ENCODE measurements at regions not wholly inside any gene's neighbourhood (a gene's known extent, or its start where the extent isn't known, plus 50 kb on each side); places are given as distances from the start of the nearest gene placed in this dataset.

DNA sequence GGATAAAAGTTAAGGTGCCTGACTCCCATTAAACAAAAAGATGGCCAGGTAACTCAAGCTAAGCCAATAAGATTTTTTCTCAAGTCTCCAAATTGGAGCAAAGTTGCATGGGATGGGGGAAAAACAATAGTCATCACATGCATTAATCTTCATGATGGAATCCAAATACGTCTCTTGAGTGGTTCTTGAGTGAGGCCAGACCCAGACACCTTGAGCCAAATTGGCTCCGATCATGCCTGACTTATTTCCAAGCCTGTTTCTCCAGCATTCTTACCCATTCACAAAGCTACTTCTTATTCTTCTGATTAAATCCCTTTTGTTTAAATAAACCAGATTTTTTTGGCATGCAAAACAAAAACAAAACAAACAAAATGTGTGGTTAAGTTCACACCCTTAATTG, 420.3 kb upstream of the NRSN1 start:
- Mint-ChIP-seq H3K4me1 (ENCODE audit: low read depth) (no peaks in the 10 kb centered on the region), H3K27me3 (ENCODE audit: low read depth) (no peaks in the 10 kb centered on the region)

GRCh38 chr6:23712756-23713155, 413.3 kb upstream of the NRSN1 start:
- H3K9me3 Mint-ChIP-seq: no peaks in the 10 kb centered on the region
- no peaks in the 10 kb centered on the region for H3K27me3 Mint-ChIP-seq (ENCODE audit: low read depth)
- no peak overlapping the region for H3K4me3 Mint-ChIP-seq
- no peaks in the 10 kb centered on the region for H3K4me1 Mint-ChIP-seq (ENCODE audit: low read depth)
- no peak for DNase-seq (ENCODE audit: low spot score)
- H3K27ac Mint-ChIP-seq: no peak overlapping the region
- no peaks in the 10 kb centered on the region for H3K36me3 Mint-ChIP-seq (ENCODE audit: low read depth)

More for the DNA sequence above, 420.3 kb upstream of the NRSN1 start:
- DNase-seq (ENCODE audit: low spot score): no peak
- no peak overlapping the region for H3K27ac Mint-ChIP-seq
- H3K36me3 Mint-ChIP-seq (ENCODE audit: low read depth): no peaks in the 10 kb centered on the region
- H3K9me3 Mint-ChIP-seq: peaks cover 4% of the 10 kb centered on the region
- H3K4me3 Mint-ChIP-seq: no peak overlapping the region

GRCh38 chr6:23713211-23713610, 412.8 kb upstream of the NRSN1 start:
- no peak overlapping the region for H3K27ac Mint-ChIP-seq

DNA sequence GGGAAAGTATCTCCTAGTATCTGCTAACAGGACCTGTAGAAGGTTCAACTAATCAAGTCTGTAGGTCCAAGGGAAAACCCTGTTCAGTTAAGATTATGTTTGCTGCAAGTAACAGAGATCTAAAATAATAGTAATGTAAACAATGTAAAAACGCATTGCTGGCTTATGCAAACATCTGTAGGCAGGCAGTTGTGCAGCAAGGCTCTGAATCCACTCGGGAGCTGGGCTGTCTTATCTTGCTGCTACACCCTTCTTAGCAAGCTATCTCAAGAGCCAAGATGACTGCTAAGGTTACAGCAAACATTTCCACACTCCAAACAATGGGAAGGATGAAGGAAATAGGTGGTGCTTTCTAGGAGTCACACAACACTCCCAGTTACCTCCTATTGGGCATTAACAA, 397.3 kb upstream of the NRSN1 start:
- Mint-ChIP-seq H3K4me1 (ENCODE audit: low read depth) (no peaks in the 10 kb centered on the region), H3K27ac (no peak overlapping the region), H3K4me3 (no peak overlapping the region), H3K36me3 (ENCODE audit: low read depth) (no peaks in the 10 kb centered on the region), H3K27me3 (ENCODE audit: low read depth) (no peaks in the 10 kb centered on the region), H3K9me3 (no peaks in the 10 kb centered on the region)
- no peak for DNase-seq (ENCODE audit: low spot score)

More at GRCh38 chr6:23713211-23713610, 412.8 kb upstream of the NRSN1 start:
- Mint-ChIP-seq H3K27me3 (ENCODE audit: low read depth) (no peaks in the 10 kb centered on the region), H3K9me3 (no peaks in the 10 kb centered on the region), H3K36me3 (ENCODE audit: low read depth) (no peaks in the 10 kb centered on the region), H3K4me1 (ENCODE audit: low read depth) (no peaks in the 10 kb centered on the region), H3K4me3 (no peak overlapping the region)
- DNase-seq (ENCODE audit: low spot score): no peak

GRCh38 chr6:23731609-23732008, 394.4 kb upstream of the NRSN1 start:
- no peak overlapping the region for H3K4me3 Mint-ChIP-seq
- DNase-seq (ENCODE audit: low spot score): no peak
- H3K9me3 Mint-ChIP-seq: no peaks in the 10 kb centered on the region
- H3K27me3 Mint-ChIP-seq (ENCODE audit: low read depth): no peaks in the 10 kb centered on the region
- no peak overlapping the region for H3K27ac Mint-ChIP-seq
- H3K4me1 Mint-ChIP-seq (ENCODE audit: low read depth): no peaks in the 10 kb centered on the region
- H3K36me3 Mint-ChIP-seq (ENCODE audit: low read depth): no peaks in the 10 kb centered on the region

- no peak overlapping the region for H3K27ac Mint-ChIP-seq
- no peaks in the 10 kb centered on the region for H3K4me1 Mint-ChIP-seq (ENCODE audit: low read depth)
- H3K4me3 Mint-ChIP-seq: no peak overlapping the region
- H3K9me3 Mint-ChIP-seq: no peaks in the 10 kb centered on the region
- DNase-seq (ENCODE audit: low spot score): no peak
- no peaks in the 10 kb centered on the region for H3K36me3 Mint-ChIP-seq (ENCODE audit: low read depth)
- no peaks in the 10 kb centered on the region for H3K27me3 Mint-ChIP-seq (ENCODE audit: low read depth)
Observed at GRCh38 chr6:23732521-23732920, 393.5 kb upstream of the NRSN1 start.

GRCh38 chr6:23735151-23735550, 390.9 kb upstream of the NRSN1 start:
- no peak for DNase-seq (ENCODE audit: low spot score)

DNA sequence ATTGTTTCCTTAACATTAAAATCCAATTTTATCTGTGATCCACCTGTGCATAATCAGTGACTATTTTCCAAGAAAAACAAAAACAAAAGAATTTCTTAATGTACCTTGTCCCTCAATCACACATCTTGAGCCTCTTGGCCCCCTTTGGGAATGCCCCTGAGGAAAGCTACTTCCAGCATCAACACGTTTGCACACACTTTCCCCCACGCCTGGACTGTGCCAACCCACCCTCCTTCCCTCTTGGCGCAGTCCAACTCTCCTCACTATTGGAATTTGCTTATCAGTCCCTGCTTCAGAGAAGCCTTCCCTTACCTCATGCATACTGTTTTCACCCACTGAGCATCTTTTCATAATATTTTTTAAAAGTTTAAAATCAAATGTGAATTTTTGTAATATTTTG, 389.4 kb upstream of the NRSN1 start:
- Mint-ChIP-seq H3K27ac (no peak overlapping the region), H3K4me1 (ENCODE audit: low read depth) (no peaks in the 10 kb centered on the region), H3K4me3 (no peak overlapping the region), H3K36me3 (ENCODE audit: low read depth) (no peaks in the 10 kb centered on the region), H3K27me3 (ENCODE audit: low read depth) (no peaks in the 10 kb centered on the region), H3K9me3 (no peaks in the 10 kb centered on the region)
- DNase-seq (ENCODE audit: low spot score): no peak

More at GRCh38 chr6:23735151-23735550, 390.9 kb upstream of the NRSN1 start:
- Mint-ChIP-seq H3K27me3 (ENCODE audit: low read depth) (no peaks in the 10 kb centered on the region), H3K4me3 (no peak overlapping the region), H3K9me3 (no peaks in the 10 kb centered on the region), H3K4me1 (ENCODE audit: low read depth) (no peaks in the 10 kb centered on the region), H3K36me3 (ENCODE audit: low read depth) (no peaks in the 10 kb centered on the region), H3K27ac (no peak overlapping the region)

DNA sequence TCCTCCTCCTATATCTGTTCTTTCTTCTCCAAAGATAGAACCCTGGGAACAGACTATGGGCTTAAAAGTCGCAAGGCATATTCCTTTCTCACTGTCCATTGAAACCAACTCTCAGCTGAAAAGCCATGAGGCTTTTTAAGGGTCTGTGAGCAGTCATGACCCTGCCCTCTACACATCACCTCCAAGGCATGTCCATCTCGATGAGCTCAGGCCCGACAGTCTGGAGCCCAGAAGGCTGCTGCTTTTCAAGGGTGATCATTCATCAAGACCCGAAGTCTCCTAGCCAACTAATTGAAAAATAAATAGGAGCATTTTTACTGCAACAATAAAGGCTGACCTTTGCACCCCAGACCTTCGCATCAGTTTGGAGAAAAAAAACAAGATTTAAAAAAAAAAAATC, 378.8 kb upstream of the NRSN1 start:
- Mint-ChIP-seq H3K36me3 (ENCODE audit: low read depth) (no peaks in the 10 kb centered on the region), H3K9me3 (peaks cover 3% of the 10 kb centered on the region), H3K27ac (no peak overlapping the region), H3K4me1 (ENCODE audit: low read depth) (no peaks in the 10 kb centered on the region), H3K27me3 (ENCODE audit: low read depth) (no peaks in the 10 kb centered on the region), H3K4me3 (no peak overlapping the region)
- DNase-seq (ENCODE audit: low spot score): no peak

DNA sequence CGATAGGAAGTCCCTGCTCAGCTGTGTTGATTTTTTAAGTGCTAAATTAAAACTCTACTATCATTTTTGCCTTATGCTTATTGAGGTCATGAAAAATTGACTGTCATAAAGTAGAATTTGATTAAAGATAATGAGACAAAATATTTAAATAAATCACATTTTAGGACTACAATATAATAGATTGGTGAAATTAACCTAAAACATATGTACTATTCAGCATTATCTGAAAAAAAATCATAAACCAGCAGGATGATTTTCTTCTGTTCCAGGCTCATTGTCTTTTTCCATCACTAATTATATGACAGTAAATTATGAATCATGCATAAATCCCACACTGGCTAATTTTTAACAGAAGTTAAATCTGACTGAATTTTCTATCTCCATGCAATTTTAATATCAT, 373.6 kb upstream of the NRSN1 start:
- Mint-ChIP-seq H3K4me1 (ENCODE audit: low read depth) (no peaks in the 10 kb centered on the region), H3K27me3 (ENCODE audit: low read depth) (no peaks in the 10 kb centered on the region), H3K4me3 (no peak overlapping the region), H3K36me3 (ENCODE audit: low read depth) (no peaks in the 10 kb centered on the region), H3K27ac (no peak overlapping the region), H3K9me3 (peaks cover 9% of the 10 kb centered on the region)
- DNase-seq (ENCODE audit: low spot score): no peak

GRCh38 chr6:23754197-23754596, 371.8 kb upstream of the NRSN1 start:
- H3K4me1 Mint-ChIP-seq (ENCODE audit: low read depth): no peaks in the 10 kb centered on the region
- no peaks in the 10 kb centered on the region for H3K36me3 Mint-ChIP-seq (ENCODE audit: low read depth)
- no peaks in the 10 kb centered on the region for H3K27me3 Mint-ChIP-seq (ENCODE audit: low read depth)
- H3K9me3 Mint-ChIP-seq: peaks cover 10% of the 10 kb centered on the region
- no peak overlapping the region for H3K4me3 Mint-ChIP-seq
- H3K27ac Mint-ChIP-seq: no peak overlapping the region
- no peak for DNase-seq (ENCODE audit: low spot score)

DNA sequence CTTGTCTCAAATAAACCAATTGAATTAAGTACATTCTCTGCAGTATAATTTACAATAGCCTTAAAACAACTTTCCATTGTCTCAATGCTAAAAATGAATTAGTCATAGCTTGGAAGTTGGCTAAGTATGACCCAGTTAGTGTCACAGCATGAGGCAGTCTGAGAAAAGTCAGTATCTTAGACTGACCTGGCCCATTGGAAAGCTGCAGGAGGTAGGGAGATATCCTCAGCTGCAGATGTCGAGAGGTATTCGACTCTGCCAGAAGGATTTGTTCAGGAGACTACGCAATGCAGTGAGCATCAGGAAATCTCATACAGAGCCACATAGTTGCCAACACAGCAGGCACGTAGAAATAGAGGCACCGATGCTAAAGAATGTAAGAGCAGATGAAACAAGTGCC, 350.9 kb upstream of the NRSN1 start:
- H3K9me3 Mint-ChIP-seq: peaks cover 7% of the 10 kb centered on the region
- no peak for DNase-seq (ENCODE audit: low spot score)
- H3K4me3 Mint-ChIP-seq: no peak overlapping the region
- H3K27me3 Mint-ChIP-seq (ENCODE audit: low read depth): no peaks in the 10 kb centered on the region
- H3K36me3 Mint-ChIP-seq (ENCODE audit: low read depth): no peaks in the 10 kb centered on the region
- H3K4me1 Mint-ChIP-seq (ENCODE audit: low read depth): no peaks in the 10 kb centered on the region
- no peak overlapping the region for H3K27ac Mint-ChIP-seq

DNA sequence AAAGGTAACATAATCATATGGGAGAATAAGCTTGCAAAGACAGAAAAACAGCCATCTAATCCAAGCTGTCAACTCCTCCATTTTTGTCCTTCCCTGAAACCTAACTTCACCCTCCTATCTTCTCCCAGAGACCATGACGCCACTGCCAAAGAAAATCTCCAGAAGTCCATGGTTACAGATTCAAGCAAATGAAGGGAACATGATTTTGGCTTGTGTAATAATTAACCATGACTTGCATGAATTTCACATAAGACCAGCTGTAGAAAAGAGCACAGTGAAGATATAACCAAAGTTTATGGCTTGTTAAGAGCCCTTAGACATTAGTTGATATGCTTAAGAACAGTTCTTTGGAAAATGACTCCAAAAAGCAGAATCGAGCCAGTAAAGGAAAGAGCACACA, 342.1 kb upstream of the NRSN1 start:
- no peak overlapping the region for H3K27ac Mint-ChIP-seq
- no peak for DNase-seq (ENCODE audit: low spot score)
- H3K4me1 Mint-ChIP-seq (ENCODE audit: low read depth): no peaks in the 10 kb centered on the region
- no peak overlapping the region for H3K4me3 Mint-ChIP-seq
- no peaks in the 10 kb centered on the region for H3K27me3 Mint-ChIP-seq (ENCODE audit: low read depth)
- no peaks in the 10 kb centered on the region for H3K36me3 Mint-ChIP-seq (ENCODE audit: low read depth)
- H3K9me3 Mint-ChIP-seq: peaks cover 9% of the 10 kb centered on the region

DNA sequence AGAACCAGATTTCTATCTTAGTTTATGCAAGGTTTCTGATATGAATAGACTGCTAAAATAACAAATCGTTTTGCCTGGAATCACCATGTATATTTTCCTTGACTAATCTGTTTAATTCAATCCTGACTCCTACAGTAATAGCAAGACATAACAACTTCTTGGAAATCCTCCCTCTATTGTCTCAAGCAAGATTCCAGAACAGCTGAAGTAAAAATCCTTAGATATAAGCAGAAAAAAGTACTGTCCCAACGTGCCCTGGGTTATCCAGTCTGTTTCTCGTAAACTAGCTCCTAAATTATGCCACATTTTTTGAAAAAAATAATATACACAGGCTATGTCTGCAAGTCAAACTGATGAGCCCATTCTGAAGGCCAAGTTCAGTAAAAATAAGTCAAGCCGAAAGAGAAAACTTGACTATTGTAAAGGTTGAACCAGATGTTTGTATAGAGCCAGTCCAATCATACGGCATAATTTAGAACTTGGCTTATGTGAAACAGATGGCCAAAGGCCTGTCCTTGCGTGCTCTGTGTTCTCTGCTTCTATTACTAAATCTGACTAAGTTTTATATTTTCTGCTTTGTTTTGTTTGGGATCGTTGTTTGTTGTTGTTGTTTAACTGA, 341.6 kb upstream of the NRSN1 start:
- Mint-ChIP-seq H3K27me3 (ENCODE audit: low read depth) (no peaks in the 10 kb centered on the region), H3K9me3 (peaks cover 9% of the 10 kb centered on the region), H3K4me3 (no peak overlapping the region), H3K27ac (no peak overlapping the region), H3K4me1 (ENCODE audit: low read depth) (no peaks in the 10 kb centered on the region), H3K36me3 (ENCODE audit: low read depth) (no peaks in the 10 kb centered on the region)
- no peak for DNase-seq (ENCODE audit: low spot score)

DNA sequence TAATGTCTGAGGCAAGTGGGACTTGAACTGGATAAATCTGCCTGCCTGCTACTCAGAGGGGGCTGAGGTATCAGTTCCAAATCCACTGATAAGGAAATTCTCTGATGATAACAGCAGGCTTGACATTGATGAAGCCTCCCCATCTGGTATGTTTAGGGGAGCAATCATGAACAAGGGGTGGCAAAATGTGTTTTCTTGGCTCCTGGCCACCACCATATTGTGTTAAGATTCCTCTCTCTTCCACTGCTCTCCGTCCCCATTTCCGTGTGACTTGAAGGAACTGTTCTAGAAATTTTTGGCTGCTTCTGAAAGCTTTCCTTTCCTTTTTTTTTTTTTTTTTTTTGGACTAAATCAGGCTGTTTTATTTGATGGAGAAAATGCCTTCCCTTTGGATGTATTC, 335.3 kb upstream of the NRSN1 start:
- Mint-ChIP-seq H3K36me3 (ENCODE audit: low read depth) (no peaks in the 10 kb centered on the region), H3K4me3 (no peak overlapping the region), H3K4me1 (ENCODE audit: low read depth) (no peaks in the 10 kb centered on the region), H3K27ac (no peak overlapping the region), H3K9me3 (no peaks in the 10 kb centered on the region), H3K27me3 (ENCODE audit: low read depth) (no peaks in the 10 kb centered on the region)
- DNase-seq (ENCODE audit: low spot score): no peak

Data from T-helper 2 cell treated with Interferon-gamma antibody and Interleukin-4, amounts not matched to agents 5 μg/mL and 100 μg/mL, for 36 hours (primary cell).